ENCODE measurements at regions not wholly inside any gene's neighbourhood (a gene's known extent, or its start where the extent isn't known, plus 50 kb on each side); places are given as distances from the start of the nearest gene placed in this dataset.

DNA sequence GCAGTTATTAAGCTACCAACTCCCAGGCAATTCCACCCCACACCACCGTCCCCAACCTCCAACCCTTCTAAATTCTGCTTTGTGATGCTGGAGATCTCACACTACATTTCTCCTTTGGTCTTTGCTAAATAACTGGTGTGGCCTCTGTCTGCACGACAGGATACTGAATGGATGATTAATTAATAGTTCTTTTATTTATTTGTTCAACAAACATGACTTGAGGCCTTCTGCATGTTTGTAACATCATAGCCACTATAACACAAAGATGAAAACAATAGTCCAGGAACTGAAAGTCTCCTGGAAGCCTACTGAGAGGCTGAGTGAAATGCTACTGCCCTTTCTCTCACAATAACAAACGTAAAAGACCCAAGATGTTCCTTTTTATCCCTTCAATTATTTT, 609.5 kb upstream of the UBE2E2 start:
- no peak for DNase-seq (ENCODE audit: low spot score)

DNA sequence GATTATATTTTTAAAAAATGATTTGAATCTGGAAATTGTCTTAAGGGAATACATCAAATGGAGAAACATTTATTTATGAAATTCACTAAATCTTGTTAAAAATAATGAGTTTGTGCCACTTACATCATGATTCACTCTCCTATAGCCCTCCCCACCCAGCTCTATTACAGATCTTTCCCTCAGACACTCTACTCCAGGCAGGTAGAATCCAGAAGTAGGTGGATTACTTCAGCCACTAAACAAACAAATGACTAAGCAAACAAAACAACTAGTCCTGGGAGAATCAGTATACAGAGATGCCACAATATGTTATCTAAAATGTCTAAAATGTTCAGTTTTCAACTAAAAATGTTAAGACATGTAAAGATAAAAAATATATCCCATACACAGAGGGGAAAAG, 608.1 kb upstream of the UBE2E2 start:
- no peak for DNase-seq (ENCODE audit: low spot score)

DNA sequence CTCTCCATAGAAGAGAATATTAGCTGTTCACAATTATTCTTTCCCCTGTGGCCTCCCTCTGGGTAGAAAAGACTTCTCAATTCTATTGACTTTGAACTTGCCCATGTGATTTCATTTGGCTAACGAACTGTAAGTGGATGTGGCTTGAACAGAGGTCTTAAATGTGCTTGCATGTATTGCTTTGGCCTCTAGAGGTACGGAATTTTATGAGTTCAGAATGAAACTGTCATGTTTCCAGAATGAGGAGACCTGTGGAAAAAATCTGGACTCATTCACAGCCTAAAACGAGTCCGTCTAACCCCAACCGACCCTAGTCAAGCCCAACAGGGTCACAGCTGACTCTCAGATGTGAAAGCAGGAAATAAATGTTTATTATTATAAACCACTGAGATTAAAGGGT, 596.7 kb upstream of the UBE2E2 start:
- DNase-seq (ENCODE audit: low spot score): no peak

DNA sequence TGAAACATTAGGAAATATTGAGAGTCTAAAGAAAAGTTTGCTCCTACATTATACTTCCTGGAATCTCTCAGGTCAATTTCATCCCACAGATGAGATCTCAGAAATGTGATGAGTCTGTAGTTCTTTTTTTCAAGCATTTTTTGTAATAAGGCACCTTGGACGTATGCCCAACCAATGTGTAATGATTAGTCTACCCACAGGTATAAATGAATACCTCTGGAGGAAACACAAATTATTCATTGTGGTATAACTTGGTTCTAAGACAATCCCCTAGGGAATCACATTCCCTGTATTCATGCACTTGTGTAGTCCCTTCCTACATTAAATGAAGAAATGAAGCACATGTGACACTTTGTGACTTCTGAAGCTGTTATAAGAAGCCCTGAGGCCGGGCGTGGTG, 596.2 kb upstream of the UBE2E2 start:
- DNase-seq (ENCODE audit: low spot score): no peak

DNA sequence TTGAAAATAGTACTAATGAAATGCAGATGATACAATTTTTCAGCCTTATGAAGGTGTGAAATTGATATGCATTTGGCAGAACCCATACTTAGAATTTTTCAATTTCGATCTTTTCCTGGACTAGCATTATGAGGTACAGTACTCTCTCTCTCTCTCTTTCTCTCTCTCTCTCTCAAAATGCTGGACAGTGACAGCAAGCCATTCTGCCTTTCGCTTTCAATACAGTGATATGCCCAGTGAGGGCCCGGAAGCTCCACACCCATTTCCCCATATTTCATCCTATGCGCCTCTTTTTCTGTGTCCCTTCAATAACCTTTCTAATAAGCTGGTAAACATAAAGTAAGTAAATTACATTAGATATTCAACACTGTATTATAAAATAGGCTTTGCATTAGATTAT, 595.0 kb upstream of the UBE2E2 start:
- no peak for DNase-seq (ENCODE audit: low spot score)

DNA sequence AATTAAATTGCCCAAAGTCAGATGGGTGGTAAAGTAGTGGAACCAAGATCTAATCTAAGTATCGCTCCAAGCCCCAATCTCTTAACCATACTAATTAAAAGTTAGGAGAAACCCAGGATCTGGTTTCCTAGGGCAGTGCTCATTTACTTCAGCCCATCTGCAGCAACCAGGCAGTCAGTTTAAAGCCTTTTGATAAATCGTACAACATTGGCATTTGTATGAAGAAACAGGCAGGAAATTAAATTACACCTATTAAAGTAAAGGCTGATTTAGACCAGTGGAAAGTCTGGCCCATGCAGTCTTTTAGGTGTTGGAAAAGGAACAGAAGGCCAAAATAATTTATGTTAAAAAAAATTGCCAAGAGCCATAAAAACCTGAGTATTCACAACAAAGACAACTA, 594.4 kb upstream of the UBE2E2 start:
- no peak for DNase-seq (ENCODE audit: low spot score)

DNA sequence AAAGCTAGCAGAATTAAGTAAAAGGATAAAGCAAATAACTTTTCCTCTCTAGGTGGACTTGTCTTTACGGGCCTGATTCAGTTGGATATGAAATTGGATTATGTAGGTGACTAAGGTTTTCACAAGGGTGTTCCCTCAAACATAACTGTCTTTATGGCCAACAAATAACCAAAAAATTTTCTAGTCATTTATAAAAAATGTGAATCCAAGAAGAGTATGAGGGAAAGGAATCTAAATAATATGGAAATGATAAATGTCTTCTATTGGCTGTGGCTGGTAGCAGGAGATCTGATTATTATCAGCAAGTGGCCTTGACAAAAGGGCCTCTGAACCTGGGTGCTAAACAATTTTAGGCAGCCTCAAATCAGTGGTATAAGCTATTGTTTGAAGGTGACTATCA, 594.0 kb upstream of the UBE2E2 start:
- DNase-seq (ENCODE audit: low spot score): no peak

DNA sequence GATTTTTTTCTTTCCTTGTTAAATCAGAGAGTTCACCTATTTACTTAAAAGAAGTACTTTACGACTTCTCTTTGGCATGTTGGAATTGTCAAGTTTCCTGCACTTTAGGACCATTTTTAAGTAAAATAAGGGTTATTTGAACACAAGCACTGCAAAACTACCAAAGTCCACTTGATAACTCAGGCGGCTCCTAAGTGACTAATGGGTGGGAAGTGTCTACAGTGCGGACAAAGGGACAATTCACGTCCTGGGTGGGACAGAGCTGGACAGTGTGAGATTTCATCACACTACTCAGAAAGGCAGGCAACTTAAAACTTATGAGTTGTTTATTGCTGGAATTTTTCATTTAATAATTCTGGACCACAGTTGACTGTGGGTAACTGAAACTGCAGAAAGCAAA, 590.2 kb upstream of the UBE2E2 start:
- no peak for DNase-seq (ENCODE audit: low spot score)

DNA sequence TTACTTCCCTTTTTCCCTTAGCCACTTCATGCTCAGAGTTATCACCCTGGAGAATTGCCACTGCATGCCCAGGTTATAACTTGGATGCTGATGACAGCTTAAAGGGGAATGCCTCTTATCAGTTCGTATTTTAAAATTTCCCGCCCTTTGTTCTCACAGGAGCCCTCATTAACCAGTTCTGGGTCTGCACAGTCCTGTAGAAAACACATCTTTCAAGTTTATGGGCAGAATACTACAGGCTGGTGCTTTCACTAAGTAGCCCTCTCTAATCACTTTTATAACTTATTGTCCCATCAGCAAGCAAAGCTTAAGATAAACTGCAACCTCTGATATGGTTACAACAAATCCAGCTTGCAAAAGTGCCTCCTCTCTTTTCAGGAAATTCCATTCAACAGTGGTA, 587.3 kb upstream of the UBE2E2 start:
- no peak for DNase-seq (ENCODE audit: low spot score)

DNA sequence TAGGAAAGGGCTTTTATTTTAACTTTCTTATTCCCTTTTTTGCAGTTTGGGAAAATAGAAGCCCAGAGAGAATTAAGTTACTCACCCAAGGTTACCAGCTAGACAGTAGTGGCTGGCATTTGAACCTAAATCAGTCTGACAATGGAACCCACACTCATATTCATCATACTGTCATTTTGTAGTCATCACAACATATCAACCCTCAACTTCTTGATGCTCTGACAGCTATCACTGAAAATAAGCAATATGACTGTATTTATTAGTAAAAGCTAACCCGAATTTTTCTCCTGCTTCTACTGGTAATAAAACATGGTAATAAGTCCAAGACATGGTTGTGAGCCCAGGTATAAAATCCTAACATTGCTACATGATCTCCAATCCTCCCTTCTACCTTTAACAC, 585.8 kb upstream of the UBE2E2 start:
- no peak for DNase-seq (ENCODE audit: low spot score)

DNA sequence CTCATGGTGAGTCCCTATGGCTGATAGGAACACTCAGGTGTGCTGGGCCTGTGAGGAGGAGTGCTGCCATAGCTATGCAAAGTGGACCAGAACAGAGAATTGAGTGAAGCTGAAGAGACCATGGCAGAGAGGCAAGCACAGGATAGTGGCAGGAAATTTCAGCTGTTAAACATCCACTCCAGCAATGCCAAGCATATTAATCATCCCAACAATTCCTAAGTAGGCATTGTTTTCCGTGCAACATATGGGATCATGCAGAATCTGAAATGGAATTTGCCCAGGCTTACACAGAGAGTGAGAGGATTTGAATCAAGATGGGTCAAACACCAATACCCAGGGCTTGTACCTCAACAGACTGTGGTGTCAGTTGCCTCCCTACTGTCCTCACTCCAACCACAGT, 582.6 kb upstream of the UBE2E2 start:
- no peak for DNase-seq (ENCODE audit: low spot score)

DNA sequence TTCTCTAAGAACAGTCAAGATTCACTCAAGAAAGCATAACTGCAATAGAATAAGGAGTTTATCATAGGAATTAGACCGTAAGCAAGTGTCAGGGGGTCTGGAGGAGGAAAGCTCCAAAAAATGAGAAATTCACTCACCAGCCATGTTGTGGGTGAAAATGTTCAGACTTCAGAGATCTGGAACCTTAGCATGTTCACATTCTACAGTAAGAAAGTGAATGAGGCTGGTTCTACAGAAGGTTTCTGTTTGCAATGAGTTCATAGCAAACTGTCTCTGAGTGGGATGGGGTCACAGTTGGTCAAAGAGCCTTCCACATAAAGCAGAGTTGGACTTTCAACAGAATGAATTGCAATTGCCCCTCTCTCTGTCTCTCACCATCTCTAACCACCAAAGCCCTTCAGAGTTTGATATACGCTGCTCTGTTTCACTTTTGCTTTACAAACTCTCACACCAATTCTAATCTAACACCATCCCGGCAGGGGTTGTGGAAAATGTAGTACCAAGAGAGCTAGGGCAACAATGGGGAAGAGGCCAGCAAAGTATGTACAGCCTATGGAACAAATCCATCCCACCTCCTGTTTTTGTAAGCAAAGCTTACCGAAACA, 581.8 kb upstream of the UBE2E2 start:
- DNase-seq (ENCODE audit: low spot score): no peak

DNA sequence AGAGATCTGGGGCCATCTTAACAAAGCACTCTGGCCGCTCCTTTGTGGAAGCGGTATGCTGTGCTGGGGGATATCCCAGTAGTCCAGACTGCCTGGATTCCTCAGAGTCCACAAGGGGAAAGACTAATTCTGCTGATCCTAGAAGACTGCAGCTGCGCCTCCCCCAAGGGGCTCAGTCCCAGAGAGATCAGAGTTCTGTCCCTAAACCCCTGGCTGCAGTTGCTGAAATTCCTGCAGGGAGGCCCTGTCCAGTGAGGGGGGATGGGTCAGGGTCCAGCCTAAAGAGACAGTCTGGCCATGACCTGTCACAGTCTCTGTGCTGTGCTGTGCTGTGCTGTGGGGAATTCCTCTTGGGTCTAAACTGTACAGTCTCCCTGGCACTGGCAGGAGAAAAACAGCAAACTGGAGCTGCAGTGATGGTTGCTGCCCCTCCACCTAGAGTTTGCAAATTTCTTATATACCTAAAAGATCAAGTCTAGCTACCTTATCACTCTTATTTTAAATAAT, 575.1 kb upstream of the UBE2E2 start:
- DNase-seq (ENCODE audit: low spot score): no peak

DNA sequence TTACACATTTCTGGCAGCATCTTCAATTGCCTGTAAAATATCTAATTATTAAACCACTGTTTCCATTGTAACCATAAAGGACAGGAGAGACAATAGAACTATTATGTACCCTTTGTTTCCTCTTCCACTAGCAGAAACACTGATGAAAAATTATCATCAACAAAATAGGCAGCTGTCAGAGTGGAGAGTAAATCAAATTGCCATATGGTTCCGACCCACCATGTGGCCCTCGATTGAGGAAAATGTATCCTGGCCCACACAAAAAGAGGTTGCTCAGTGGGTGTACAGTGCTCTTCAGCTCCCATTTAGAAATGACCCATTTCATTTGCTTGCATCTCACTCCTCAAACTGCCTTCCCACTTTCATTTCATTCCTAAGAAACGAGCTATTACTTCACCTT, 570.6 kb upstream of the UBE2E2 start:
- no peak for DNase-seq (ENCODE audit: low spot score)

DNA sequence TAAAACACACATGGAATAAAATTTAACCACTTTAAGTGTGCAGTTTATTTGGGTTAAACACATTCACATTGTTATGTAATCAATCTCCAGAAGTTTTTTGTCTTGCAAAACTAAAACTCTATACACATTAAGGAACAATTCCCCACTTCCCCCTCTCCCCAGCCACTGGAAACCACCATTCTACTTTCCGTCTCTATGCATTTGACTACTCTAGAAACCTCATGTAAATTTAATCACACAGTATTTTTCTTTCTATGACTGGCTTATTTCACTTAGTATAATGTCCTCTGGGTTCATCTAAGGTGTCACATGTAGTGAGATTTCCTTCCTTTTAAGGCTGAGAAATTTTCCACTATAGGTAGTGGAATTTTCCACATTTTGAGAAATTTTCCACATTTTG, 568.7 kb upstream of the UBE2E2 start:
- DNase-seq (ENCODE audit: low spot score): no peak

DNA sequence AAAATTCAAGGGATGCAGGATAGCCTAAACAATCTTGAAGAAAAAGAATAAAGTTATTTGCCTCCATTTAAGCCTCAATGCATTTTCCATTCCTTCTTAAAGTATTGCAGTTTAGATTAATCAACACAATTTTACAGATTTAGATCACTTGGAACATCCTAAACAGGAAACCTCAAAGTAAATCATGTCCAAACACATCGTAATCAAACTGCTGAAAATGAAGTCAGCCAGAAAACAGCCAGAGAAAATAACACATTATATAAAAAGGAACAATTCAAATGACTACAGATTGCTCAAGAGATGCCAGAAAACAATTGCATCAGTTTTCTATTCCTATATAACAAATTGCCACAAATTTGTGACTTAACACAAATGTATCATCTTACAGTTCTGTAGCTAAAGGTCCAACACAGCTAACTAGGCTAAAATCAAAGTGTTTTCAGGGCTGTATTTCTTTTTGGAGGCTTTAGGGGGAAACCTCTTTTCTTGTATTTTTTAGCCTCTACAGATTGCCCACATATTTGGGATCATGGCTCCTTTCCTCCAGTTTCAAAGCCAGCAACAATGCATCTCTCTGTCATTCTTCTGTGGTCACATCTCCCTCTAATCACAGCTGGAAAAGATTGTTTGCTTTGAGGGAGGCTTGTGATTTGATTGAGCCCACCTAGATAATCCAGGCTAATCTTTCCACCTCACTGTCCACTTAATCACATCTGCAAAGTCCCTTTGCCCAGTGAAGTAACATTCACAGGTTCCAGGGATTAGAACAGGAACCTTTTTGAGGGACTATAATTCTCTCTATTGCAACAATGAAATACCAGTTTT, 543.3 kb upstream of the UBE2E2 start:
- DNase-seq (ENCODE audit: low spot score): no peak

DNA sequence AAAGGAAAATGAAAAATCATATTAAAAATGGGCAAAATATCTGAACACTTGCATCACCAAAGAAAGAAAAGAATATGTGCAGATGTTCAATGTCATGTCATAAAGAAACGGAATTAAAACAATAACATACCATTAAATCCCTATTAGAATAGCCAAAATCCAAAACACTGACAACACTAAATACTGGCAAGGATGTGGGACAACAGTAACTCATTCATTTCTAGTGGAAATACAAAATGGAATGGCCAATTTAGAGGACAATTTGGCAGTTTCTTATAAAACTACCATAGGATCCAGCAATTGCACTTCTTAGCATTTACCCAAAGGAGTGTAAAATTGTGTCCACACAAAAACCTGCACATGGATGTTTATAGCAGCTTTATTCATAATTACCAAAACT, 542.5 kb upstream of the UBE2E2 start:
- no peak for DNase-seq (ENCODE audit: low spot score)

DNA sequence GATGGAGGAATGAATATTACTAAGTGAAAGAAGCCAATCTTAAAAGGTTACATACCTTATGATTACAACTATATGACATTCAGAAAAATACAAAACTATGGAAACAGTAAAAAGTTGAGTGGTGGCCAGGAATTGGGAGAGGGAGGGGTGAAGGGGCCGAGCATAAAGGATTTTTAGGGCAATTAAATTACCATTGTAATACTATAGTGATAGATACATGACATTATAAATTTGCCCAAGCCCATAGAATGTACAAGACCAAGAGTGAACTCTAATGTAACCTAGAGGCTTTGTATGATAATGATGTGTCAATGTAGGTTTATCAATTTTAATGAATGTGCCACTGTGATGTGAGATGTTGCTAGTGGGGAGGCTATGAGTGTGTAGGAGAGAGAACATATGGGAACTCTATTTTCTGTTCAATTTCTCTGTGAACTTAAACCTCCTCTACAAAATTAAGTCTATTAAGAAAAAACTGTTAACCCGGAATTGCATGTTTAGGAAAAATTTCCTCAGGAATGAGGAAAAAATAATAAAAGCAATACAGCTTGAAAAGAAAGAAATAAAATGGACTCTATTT, 541.9 kb upstream of the UBE2E2 start:
- DNase-seq (ENCODE audit: low spot score): no peak

DNA sequence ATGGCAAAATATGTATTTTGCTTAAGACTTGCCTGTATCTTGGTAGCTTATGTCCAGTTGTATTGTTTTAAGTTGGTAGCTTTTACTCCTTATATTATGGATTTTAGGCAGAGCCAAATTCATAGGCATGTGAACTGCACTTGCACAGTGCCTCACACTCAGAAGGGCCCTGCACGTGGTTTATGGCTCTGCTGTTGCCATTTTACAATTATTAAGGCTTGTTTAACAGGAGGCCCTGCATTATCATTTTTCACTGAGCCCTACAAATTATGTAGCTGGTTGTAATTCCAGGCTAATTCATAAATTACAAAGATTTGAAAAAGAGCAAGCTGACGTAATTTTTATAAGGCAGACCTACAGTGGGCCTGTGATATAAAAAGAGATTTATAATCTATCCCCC, 537.6 kb upstream of the UBE2E2 start:
- no peak for DNase-seq (ENCODE audit: low spot score)

DNA sequence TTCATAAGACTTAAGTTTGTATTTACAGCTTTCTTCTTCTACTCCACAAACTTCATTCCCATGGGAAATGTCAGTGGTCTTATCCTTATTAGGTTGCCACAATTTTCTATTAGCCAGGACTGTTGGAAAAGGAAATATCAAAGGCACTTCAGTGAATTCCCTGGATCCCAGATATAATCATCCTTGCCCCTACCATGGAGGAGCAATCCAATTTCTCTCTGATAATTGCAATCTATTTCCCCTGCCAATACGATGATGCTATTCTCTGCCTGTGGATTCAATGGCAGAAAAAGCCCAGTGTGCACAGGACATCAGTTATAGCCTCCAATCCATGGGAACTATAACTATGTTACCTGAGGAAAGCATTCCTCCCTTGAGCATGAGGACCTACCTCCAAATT, 536.4 kb upstream of the UBE2E2 start:
- DNase-seq (ENCODE audit: low spot score): no peak

DNA sequence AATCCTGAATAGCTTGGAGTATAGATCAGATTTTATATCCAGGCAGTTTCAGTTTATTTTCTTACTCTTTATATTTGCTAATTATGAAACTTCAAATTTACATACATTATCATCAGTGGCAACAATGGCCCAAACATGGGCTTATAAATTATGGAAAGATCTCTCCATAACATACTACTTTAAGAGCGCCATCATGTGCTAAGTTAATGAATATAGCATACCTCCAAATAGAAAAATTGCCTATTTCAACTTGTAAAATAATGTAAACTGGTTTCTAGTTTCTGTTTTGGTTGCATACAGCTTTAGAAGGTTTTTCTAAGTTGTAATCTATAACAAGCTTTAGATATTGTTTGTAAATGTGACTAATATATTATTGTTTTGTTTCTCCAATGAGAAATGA, 531.3 kb upstream of the UBE2E2 start:
- no peak for DNase-seq (ENCODE audit: low spot score)

DNA sequence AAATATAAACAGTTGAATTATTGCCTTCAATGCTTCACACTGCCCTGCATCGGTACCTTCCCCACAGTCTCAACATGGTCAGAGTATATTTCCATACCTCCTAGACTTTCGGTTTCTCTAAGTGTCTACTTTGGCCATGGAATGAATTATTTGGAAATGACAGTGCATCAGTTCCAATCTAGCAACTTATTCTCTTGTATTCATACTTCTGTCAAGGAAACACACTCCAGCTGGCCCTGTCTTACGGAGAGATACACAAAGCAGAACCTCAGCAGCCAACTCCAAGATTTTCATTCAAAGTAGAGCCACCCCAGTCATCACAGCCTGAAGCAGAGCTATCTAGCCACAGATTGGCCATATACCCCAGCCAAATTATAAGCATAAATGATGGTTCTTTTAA, 518.4 kb upstream of the UBE2E2 start:
- no peak for DNase-seq (ENCODE audit: low spot score)

DNA sequence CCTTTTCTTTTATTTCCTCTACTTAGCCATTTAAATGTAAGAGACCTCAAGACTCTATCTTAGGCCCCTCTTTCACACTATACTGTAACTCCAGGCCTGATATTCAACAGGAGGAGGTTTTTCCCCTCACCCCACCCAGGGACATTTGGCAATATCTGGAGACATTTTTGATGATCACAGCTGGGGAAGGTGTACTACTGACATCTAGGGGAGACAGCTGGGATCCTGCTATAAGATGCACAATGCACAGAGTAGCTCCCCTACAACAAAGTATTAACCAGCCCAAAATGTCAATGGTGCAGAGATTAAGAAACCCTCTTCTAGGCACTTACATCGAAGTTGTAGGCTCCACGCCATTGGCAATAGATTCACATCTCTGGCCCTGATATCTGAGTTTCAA, 517.5 kb upstream of the UBE2E2 start:
- no peak for DNase-seq (ENCODE audit: low spot score)
